SK-N-SH treated with all-trans-retinoic acid at 6 μM for 48 hours (cell line): ENCODE measurements at regions not wholly inside any gene's neighbourhood (a gene's known extent, or its start where the extent isn't known, plus 50 kb on each side); places are given as distances from the start of the nearest gene placed in this dataset.

Experiments
- ATAC-seq: fragments of 200-7000 bp; cut with Tn5 transposase; 3 replicates; pipeline ENCODE4 v1.9.1; 2020; ENCODE audit warnings: mild to moderate bottlenecking, moderate library complexity
- ARNTL ChIP-seq: fragments of 450-650 bp; formaldehyde crosslinking; IDR thresholded peaks from 2 replicates; pipeline ENCODE4 v1.5.0; 2020; ENCODE audit warnings: low read depth, mild to moderate bottlenecking, moderate library complexity, borderline replicate concordance
- BACH2 ChIP-seq: fragments of 250-450 bp; sonication (Bioruptor Pico); IDR thresholded peaks from 2 replicates; pipeline ENCODE4 v1.9.0; 2021; ENCODE audit warnings: mild to moderate bottlenecking, borderline replicate concordance
- CSDC2 ChIP-seq: fragments of 250-450 bp; sonication (Bioruptor Pico); IDR thresholded peaks from 2 replicates; pipeline ENCODE4 v1.5.0; 2020; ENCODE audit warnings: mild to moderate bottlenecking, moderate library complexity
- ESRRG ChIP-seq: fragments of 250-450 bp; sonication (Bioruptor Pico); IDR thresholded peaks from 2 replicates; pipeline ENCODE4 v1.6.1; 2021; ENCODE audit warnings: mild to moderate bottlenecking
- GLIS3 ChIP-seq: fragments of 250-450 bp; sonication (Bioruptor Pico); IDR thresholded peaks from 2 replicates; pipeline ENCODE4 v1.5.0; 2020; ENCODE audit warnings: mild to moderate bottlenecking, moderate library complexity
- ISL1 ChIP-seq: fragments of 250-450 bp; sonication (Bioruptor Pico); IDR thresholded peaks from 2 replicates; pipeline ENCODE4 v2.1.2; 2022; ENCODE audit warnings: mild to moderate bottlenecking, moderate library complexity
- OSR1 ChIP-seq: fragments of 250-450 bp; sonication (Bioruptor Pico); IDR thresholded peaks from 2 replicates; pipeline ENCODE4 v1.8.0; 2022; ENCODE audit warnings: moderate library complexity, mild to moderate bottlenecking, inconsistent platforms
- PATZ1 ChIP-seq: fragments of 250-450 bp; sonication (Bioruptor Pico); IDR thresholded peaks from 2 replicates; pipeline ENCODE4 v1.8.0; 2020; ENCODE audit warnings: mild to moderate bottlenecking, moderate library complexity, borderline replicate concordance
- POU6F1 ChIP-seq: fragments of 250-450 bp; sonication (Bioruptor Pico); IDR thresholded peaks from 2 replicates; pipeline ENCODE4 v1.8.0; 2021; ENCODE audit warnings: low read depth, mild to moderate bottlenecking, moderate library complexity, borderline replicate concordance
- RARB ChIP-seq: fragments of 250-450 bp; sonication (Bioruptor Pico); IDR thresholded peaks from 2 replicates; pipeline ENCODE4 v1.8.0; 2021; ENCODE audit warnings: mild to moderate bottlenecking, moderate library complexity
- SNAI2 ChIP-seq: fragments of 250-450 bp; sonication (Bioruptor Pico); IDR thresholded peaks from 2 replicates; pipeline ENCODE4 v1.5.0; 2020; ENCODE audit warnings: mild to moderate bottlenecking, moderate library complexity
- TCF4 ChIP-seq: fragments of 250-450 bp; sonication (Bioruptor Pico); IDR thresholded peaks from 2 replicates; pipeline ENCODE4 v1.8.0; 2021; ENCODE audit warnings: mild to moderate bottlenecking, moderate library complexity, borderline replicate concordance
- TSHZ2 ChIP-seq: fragments of 250-450 bp; sonication (Bioruptor Pico); IDR thresholded peaks from 2 replicates; pipeline ENCODE4 v1.5.0; 2020; ENCODE audit warnings: mild to moderate bottlenecking, moderate library complexity
- ZC3H10 ChIP-seq: fragments of 250-450 bp; sonication (Bioruptor Pico); IDR thresholded peaks from 2 replicates; pipeline ENCODE4 v1.5.1; 2021; ENCODE audit warnings: mild to moderate bottlenecking, moderate library complexity
- ZFP3 ChIP-seq: fragments of 250-450 bp; sonication (Bioruptor Pico); IDR thresholded peaks from 2 replicates; pipeline ENCODE4 v1.5.0; 2020; ENCODE audit warnings: mild to moderate bottlenecking, moderate library complexity
- ZFP30 ChIP-seq: fragments of 450-650 bp; formaldehyde crosslinking; IDR thresholded peaks from 2 replicates; pipeline ENCODE4 v1.5.0; 2022; ENCODE audit warnings: mild to moderate bottlenecking, moderate library complexity
- ZNF565 ChIP-seq: fragments of 450-650 bp; formaldehyde crosslinking; conservative IDR thresholded peaks from 2 replicates; pipeline ENCODE4 v1.5.0; 2020; ENCODE audit warnings: low read depth, mild to moderate bottlenecking, moderate library complexity
- ZNF70 ChIP-seq: fragments of 450-650 bp; formaldehyde crosslinking; IDR thresholded peaks from 2 replicates; pipeline ENCODE4 v1.5.0; 2020; ENCODE audit warnings: mild to moderate bottlenecking, moderate library complexity
- ZNF8 ChIP-seq: fragments of 450-650 bp; formaldehyde crosslinking; IDR thresholded peaks from 2 replicates; pipeline ENCODE4 v1.5.0; 2020; ENCODE audit warnings: mild to moderate bottlenecking, moderate library complexity
- TF ChIP-seq, protein P1 (sequence below): fragments of 250-450 bp; sonication (Bioruptor Pico); IDR thresholded peaks from 2 replicates; pipeline ENCODE4 v1.5.1; 2020; ENCODE audit warnings: low read depth, mild to moderate bottlenecking, moderate library complexity
- TF ChIP-seq, protein P2 (sequence below): fragments of 250-450 bp; sonication (Bioruptor Pico); IDR thresholded peaks from 2 replicates; pipeline ENCODE4 v1.5.1; 2021; ENCODE audit warnings: mild to moderate bottlenecking, moderate library complexity

GRCh38 chr4:62252728-62253127 lies 1052.6 kb downstream of the ADGRL3 start:
- no peak for ATAC-seq
- TF ChIP-seq ZNF565 (no peak), ZFP3 (CRISPR knock-in tag) (no peak), ZNF8 (CRISPR knock-in tag) (no peak), ZC3H10 (CRISPR knock-in tag) (no peak), RARB (CRISPR knock-in tag) (no peak), POU6F1 (CRISPR knock-in tag) (no peak), SNAI2 (CRISPR knock-in tag) (no peak)
- TF ChIP-seq, protein P1, sequence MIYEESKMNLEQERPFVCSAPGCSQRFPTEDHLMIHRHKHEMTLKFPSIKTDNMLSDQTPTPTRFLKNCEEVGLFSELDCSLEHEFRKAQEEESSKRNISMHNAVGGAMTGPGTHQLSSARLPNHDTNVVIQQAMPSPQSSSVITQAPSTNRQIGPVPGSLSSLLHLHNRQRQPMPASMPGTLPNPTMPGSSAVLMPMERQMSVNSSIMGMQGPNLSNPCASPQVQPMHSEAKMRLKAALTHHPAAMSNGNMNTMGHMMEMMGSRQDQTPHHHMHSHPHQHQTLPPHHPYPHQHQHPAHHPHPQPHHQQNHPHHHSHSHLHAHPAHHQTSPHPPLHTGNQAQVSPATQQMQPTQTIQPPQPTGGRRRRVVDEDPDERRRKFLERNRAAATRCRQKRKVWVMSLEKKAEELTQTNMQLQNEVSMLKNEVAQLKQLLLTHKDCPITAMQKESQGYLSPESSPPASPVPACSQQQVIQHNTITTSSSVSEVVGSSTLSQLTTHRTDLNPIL (CRISPR knock-in tag): no peak

DNA sequence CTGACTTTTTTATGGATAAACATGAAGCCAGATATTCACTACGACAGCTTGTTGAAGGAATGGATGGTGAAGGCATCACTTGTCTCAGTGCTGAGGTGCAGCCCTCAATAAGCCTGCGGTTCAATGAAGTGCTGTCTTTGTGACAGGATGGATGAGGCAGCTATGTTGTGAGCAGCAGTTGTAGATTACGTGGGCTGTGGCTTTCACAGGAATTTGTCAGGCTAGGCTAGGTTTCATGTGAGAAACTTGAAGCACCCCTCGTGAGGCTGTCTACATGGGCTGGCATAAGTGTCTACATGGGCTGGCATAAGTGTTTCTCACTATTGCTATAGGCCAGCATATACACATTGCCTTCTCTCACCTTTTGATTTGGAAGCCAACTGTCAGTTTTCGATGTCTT lies 1050.0 kb downstream of the ADGRL3 start:
- ATAC-seq: no peak
- TF ChIP-seq, protein P1 (CRISPR knock-in tag): no peak
- TF ChIP-seq RARB (CRISPR knock-in tag) (no peak), ZC3H10 (CRISPR knock-in tag) (no peak), ZNF70 (no peak), ARNTL (no peak), TSHZ2 (CRISPR knock-in tag) (no peak), POU6F1 (CRISPR knock-in tag) (no peak), ESRRG (no peak), OSR1 (CRISPR knock-in tag) (no peak), TCF4 (CRISPR knock-in tag) (no peak), ZFP30 (CRISPR knock-in tag) (no peak), BACH2 (CRISPR knock-in tag) (no peak), CSDC2 (CRISPR knock-in tag) (no peak), GLIS3 (CRISPR knock-in tag) (no peak), ISL1 (CRISPR knock-in tag) (no peak), PATZ1 (no peak)
- TF ChIP-seq, protein P2, sequence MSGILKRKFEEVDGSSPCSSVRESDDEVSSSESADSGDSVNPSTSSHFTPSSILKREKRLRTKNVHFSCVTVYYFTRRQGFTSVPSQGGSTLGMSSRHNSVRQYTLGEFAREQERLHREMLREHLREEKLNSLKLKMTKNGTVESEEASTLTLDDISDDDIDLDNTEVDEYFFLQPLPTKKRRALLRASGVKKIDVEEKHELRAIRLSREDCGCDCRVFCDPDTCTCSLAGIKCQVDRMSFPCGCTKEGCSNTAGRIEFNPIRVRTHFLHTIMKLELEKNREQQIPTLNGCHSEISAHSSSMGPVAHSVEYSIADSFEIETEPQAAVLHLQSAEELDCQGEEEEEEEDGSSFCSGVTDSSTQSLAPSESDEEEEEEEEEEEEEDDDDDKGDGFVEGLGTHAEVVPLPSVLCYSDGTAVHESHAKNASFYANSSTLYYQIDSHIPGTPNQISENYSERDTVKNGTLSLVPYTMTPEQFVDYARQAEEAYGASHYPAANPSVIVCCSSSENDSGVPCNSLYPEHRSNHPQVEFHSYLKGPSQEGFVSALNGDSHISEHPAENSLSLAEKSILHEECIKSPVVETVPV: no peak
